ENCODE measurements at regions not wholly inside any gene's neighbourhood (a gene's known extent, or its start where the extent isn't known, plus 50 kb on each side); places are given as distances from the start of the nearest gene placed in this dataset.

DNA sequence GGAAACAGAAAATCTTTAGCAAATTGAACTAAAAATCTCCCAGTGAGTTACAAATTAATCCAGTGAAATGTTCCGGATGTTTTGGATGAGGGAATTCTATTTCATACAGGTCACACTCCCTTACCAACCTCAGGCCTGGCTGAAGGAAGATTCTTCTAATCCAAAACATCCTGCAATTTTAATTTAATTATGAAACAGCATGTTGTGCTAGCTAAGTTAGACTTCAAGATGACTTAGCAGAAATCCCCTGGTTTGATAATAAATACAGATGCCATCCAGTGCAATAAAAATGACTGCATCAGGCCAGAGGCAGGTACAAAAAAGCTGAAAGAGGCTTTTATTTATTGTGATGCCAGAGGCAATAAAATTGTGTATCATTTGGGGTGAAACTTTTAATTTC lies 96.7 kb upstream of the CLDN10 start:
- DNase-seq: no peak

DNA sequence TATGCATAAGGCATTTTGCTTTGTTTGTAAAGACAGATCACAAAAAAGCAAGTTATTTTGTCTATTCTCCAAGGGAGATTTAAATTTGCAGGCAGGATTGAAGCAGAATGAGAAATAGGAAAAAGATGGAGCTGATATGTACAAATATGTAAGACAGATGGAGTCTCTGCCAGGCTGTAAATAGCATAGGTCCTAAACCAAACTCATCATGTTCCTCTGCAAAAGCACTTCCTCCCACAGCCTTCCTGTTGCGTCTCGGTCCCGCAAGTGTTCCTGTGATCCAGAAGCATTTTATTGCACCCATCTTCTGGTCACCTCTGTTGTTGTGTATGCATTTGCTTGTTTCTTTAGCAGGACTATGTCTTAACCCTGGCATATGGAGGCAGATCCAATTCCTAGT lies 95.7 kb upstream of the CLDN10 start:
- DNase-seq: no peak

DNA sequence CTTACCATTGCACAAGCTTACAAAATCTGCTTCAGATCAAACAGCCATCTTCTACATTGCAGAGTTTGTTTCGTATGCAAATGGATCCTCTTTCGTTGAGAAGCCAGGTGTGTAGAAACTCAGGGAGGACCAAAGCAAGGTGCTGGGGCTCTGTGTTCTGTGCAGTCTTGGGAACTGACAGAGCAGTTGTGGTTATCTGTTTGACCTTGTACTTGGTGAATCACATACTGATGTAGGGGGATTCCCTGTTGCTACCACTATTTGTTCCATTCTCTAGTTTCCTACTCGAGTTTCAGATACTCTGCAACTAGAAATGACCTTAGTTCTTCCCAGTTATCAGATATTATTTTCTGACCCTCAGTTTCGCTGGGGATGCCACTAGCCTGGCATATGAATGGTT lies 95.2 kb upstream of the CLDN10 start:
- no peak for DNase-seq

DNA sequence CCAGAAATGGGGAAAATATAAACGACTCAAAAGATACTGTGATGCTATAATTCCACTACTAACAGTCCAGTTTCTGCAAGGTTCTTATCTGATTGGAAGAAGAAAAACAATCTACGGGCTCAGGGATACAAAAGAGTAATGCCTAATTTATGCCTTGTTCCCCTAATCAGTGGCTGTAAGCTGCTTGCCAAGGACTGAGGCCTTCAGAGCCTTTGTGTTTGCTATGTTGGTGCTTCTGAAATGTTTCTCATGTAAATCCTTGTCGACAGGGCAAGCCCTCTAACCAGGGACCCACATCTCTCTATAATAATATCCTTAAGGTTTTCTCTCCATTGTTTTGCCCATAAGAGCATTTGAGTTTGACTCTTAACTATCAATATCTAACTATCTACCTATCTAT lies 89.7 kb upstream of the CLDN10 start:
- no peak for DNase-seq

DNA sequence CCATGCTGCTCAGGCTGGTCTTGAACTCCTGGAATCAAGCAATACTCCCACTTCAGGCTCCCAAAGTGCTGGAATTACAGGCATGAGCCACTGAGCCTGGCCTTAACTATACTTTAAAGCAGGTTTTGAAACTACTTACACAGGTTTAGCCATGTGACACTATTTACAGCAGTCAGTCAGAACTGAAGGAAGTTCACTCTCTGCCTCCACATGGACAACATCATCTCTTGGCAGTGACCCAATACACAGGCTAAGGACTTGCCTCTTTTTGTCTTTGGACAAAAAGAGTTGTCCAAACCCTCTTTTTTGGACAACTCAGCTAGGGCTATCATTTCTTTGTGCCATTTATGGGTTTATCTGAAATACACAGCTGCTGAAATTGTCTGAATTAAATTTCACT lies 89.0 kb upstream of the CLDN10 start:
- DNase-seq: no peak

DNA sequence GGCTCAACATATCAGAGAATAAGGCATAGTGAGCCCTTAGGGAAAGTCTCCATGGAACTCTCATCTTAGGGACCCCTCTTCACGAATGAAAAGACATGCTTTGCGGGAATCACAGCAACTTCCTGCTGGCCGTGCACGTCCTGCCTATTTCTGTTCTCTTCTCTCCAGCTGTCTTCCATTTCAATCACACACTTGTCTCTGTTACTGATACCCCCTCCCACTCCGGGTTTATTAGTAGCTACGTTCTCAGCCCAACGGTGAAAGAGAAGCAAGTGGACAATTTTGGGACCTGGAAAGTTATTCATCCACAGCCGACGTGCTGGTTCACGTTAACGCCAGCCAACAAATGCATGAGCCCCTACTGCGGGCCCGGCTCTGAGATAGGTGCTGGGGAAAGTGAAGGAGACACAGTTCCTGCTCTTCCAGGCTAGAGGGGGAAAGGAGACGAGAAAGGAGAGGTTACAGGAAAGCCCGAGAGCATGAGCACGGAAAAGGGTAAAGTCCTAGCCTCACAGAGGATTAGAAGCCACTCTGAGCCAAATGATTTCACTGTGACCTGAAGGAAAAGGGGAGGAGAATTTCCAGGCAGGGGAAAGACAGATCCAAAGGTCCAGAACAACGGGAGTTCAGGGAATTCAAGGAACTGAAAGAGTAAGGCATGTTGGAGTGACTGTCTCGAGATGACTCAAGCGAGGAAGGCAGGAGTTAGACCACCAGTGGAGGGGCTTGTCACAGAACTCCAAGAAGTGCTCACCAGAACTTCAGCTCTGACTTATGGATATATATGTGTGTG lies 81.8 kb upstream of the CLDN10 start:
- DNase-seq: no peak

DNA sequence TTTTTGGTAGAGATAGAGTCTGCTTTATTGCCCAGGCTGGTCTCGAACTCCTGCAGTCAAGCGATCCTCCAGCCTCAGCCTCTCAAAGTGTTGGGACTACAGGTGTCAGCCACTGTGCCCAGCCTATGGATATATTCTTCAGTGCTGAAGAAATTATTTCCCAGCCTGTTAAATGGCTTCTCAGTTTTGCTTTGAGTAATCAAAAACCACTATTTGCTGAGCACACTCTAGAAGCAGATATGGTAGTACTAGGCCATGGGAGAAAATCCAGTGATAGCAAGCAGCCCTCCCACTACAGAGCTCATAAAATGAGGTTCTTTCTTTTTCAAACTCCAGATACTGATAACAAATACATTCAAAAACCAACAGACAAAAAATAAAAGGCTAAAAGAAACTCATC lies 80.6 kb upstream of the CLDN10 start:
- DNase-seq: no peak

DNA sequence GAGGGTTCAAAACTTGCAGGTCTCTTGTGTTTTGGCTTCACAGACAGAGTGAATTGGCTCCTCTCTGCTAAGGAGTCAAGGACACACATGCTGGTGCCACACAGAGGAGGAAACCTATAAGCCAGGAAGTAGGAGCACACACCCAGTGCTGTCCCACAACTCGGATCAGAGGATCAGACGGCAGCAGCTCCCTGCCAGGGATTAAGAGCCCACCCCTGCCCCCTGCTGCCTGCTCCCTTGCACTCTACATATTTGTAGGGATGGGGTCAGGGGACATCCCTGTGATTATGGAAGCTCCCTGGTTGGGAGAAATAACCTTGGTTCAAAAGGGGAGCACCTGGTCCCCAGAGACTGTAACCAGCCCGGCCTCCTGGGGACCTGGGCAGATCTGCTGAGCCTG lies 77.5 kb upstream of the CLDN10 start:
- DNase-seq: no peak

DNA sequence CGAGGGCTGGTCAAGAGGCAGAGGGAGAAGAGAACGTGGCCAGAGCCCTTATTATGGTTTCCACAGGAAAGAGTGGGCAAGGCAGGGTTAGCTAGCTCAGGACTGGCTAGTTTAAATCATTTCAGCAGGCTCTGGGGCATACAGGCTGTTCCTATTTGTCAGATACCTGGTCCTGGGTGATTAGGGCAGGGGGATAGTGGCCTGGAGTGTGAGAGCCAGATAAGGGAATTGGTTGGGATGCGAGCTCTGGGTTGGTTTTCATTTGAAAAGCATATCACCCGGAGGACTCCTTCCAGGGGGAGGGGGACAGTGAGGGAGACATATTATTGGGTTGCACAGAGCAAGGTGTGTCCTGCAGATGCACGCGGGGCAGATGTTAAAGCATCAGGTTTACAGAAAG lies 75.3 kb upstream of the CLDN10 start:
- DNase-seq: no peak

DNA sequence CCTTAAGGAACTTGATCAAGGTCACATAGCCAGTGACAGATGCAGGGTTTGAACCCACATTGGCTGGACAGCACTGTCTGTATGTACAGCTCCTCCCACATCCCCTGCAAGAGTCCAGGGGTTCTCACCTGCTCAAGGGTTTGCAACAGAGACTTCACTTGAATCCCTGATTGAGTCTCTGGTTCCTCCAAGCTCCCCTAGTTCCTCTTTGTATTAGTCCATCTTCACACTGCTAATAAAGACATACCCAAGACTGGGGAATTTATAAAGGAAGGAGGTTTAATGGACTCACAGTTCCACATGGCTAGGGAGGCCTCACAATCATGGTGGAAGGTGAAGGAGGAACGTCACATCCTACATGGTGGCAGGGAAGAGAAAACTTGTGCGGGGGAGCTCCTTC lies 72.8 kb upstream of the CLDN10 start:
- no peak for DNase-seq

DNA sequence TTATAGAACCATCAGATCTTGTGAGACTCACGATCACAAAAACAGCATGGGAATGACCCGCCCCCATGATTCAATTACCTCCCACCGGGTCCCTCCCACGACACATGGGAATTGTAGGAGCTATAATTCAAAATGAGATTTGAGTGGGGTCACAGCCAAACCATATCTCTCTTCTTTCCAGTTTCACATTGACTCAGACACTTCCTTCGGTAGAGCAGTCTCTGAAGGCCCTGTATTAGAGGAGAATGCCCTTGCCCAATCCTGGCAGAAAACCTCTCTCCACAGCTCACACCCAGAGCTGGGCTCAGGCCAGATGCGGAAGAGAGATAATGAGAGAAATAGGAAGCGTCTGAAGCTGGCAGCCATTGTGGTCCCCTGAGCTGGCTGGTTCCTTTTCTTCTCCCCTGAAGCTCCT lies 72.4 kb upstream of the CLDN10 start:
- DNase-seq: no peak

DNA sequence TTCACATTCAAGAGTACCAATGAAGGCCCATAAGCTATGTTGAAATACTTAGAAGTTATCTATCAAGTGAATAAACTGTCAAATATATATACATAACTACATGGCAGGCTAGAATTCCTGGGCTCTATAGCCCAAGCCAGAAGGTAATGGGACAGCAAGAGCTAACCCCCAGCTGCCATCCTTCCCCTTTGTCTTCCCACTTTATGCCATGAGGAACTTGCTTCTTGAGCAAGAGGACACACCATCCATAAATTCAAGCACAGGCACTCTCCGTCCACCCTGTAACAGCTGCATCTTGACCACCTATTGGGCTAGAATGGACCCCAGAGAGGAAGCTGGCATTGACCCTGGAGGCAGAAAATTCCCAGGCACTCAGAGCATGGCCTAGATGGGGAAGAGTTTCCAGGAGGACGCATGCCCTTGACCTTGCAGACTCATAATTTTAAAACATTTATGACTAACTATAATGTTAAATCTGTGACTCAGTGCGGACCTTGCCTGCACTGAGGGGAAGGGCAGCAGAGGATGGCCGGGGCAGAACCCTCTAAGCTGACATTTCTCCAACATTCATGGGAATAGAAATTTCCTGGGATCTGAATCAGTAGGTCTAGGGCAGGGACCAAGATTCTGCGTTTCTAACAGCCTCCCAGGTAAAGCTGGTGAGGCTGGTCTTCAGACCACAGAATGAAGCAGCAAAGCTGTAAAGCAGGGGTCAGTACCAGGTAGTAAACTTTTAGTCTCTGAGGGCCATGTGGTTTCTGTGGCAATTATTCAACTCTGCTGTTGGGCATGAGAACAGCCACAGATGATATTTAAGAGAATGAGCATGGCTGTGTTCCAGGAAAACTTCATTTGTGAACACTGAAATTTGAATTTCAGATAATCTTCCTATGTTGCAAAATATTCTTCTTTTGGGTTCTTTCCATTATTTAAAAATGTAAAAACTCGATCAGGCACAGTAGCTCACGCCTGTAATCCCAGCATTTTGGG lies 71.4 kb upstream of the CLDN10 start:
- no peak for DNase-seq

DNA sequence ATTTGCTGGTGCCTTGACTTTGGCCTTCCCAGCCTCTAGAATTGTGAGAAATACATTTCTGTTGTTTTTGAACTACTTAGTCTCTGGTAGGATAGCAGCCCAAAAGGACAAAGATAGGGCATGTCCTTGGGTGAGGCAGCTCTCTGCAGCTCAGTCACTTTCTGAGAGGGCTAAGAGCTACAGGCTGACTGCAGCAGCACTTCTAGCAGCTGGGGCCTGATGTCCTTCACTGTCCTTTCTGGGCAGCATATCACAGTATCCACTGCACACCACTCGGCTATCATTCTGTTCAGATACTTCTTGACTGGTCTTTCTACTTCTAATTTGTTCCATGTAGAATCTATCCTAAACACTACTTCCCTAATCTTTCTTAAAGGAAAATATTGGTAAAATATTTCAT lies 68.5 kb upstream of the CLDN10 start:
- DNase-seq: no peak

DNA sequence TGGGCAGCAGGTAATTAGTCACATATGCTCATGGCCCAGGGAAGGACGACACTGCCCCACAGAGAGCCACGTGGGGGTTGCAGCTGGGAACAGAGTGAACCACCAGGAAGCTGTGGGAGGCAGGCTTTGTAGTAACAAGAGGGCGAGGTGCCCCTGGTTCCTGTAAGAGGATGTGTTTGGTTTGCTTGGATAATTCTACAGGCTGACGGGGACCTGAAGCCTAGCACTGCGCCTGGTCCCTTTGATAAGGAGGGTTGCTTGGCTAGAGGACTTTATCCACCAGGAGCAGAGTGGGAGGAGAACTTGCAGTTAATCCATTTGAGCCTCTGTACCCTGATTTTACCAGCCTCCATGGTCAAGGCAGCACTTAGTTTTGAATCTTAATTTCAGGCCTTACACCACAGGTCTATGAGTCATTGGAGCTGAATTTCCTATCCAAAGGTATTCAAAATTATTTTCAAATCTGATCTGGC lies 67.4 kb upstream of the CLDN10 start:
- no peak for DNase-seq

DNA sequence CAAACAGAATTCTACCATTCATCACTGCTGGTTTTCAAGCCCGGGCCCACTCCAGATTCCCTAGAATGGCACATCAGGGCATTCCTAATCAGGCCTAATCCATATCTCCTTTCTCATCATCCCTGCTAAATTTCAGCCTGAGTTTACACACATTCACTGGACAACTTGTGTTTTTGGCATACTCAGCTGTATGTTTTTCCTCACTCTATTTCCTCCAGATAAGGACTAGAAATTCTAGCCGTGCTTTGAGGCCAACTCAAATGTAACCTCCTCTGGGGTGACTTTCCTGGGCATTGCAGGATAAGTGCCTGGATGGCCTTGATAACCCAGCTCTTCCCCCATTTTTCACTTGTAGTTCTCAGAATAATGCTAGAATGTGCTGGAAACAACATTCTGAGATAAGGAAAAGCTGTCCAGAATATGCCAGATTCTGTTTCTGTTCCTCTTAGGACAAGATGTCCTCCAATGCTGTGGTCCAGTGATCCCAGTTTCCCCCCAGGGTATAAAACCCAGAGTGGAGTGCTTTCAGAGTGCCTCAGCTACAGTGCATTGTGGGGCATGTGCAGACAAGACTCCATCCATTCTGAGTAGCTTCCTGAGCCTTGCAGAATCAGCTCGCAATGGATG lies 66.9 kb upstream of the CLDN10 start:
- no peak for DNase-seq

DNA sequence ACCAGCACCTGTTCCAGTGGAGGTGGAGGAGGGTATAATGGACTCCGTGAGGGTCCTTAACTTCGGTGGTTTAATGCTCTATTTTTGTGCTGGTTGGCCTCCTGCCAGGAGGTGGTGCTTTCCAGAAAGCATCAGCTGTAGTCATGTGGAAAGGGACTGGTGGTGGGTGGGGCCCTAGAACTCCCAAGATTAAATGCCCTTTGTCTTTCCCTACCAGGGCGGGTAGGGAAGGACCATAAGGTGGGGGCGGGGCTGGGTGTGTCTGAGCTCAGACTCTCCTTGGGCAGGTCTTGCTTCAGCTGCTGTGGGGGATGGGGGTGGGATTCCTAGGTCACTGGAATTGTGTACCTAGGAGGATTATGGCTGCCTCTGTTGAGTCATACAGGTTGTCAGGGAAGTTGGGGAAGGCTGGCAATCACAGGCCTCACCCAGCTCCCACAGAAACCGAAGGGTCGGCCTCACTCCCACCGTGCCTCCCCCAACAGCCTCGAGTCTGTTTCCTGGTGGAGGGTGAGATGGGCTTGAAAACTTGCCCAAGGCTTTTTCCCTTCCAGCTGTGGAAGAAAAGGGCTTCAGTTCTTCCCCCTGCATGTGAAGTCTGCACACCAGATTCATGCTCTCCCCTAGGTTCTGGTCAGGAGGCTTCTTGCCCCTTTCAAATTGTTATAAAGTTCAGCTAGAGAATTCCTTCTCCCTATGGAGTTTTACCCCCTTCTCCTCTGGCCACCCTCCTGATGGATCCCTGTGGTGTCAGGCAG lies 60.3 kb upstream of the CLDN10 start:
- no peak for DNase-seq

DNA sequence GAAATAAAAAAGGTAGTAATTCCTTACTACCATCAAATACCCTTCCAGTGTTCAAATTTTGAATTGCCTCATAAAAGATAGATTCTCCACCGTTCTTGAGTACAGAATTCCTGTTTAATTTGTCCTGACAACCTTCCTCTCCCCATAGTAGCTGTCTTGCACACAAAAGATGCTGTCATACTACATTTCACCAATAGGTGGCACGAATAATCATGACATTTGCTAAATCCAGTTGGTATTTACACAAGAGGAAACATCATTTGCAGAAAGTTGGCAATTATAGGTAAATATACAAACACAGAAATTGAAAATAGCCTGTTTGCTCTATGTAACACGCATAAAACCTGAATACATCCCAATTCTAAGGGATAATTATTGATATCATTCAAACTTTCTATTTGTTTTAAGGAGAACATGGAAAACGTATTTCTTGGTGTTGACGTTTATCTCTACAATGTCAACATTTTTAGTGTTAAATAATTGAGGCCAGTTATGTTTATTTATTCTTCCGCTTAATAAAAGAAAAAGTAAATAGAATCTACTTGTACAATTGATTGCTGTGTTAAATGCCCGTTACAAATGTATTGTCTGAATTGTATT lies 58.3 kb upstream of the CLDN10 start:
- no peak for DNase-seq

DNA sequence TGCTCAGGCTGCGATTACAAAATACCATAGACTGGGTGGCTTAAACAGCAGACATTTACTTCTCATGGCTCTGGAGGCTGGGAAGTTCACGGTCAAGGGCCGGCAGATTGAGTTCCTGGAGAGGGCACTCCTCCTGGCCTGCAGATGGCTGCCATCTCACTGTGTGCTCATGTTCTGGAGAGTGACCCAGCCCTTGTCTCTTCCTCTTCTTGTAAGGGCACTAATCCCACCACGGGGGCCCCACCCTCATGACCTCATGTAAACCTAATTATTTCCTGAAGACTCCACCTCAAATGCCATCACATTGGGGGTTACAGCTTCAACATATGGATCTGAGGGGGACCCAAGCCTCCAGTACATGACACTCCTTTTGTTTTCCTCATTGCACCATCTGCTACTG lies 56.0 kb upstream of the CLDN10 start:
- DNase-seq: no peak

DNA sequence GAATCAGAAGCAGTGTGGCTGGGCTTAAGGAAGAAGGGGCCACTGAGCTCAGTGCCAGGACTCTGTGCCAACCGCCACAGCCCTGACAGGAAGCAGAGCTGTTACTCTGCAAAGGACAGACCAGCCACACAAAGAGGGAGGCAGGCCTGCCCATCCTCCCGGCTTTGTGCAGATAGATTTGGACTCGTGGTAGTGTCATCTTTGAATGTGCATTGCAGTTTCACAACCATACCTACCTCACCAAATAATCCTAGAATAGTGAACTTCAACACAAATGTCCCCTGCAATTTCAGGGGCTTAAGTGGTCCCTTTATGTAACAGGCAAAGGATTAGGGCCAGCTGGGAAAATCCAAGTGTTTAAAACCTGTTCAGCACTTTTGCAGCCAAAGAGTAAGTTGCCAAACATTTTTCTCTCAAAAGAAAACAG lies 55.1 kb upstream of the CLDN10 start:
- no peak for DNase-seq

DNA sequence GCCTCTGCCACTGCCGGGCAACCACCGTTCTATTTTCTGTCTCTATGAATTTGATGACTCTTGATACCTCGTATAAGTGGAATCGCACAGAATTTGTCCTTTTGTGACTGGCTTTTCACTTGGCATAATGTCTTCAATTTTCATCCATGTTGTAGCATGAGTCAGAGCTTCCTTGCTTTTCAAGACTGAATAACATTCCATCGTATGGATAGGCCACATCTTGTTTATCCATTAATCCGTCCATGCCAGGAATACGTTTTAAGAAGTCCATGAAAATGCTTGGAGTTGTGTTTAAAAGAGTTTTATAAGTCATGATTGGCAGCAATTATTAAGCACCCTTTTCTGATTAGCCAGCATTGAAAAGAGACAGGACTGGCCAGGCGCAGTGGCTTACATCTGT lies 53.6 kb upstream of the CLDN10 start:
- no peak for DNase-seq

DNA sequence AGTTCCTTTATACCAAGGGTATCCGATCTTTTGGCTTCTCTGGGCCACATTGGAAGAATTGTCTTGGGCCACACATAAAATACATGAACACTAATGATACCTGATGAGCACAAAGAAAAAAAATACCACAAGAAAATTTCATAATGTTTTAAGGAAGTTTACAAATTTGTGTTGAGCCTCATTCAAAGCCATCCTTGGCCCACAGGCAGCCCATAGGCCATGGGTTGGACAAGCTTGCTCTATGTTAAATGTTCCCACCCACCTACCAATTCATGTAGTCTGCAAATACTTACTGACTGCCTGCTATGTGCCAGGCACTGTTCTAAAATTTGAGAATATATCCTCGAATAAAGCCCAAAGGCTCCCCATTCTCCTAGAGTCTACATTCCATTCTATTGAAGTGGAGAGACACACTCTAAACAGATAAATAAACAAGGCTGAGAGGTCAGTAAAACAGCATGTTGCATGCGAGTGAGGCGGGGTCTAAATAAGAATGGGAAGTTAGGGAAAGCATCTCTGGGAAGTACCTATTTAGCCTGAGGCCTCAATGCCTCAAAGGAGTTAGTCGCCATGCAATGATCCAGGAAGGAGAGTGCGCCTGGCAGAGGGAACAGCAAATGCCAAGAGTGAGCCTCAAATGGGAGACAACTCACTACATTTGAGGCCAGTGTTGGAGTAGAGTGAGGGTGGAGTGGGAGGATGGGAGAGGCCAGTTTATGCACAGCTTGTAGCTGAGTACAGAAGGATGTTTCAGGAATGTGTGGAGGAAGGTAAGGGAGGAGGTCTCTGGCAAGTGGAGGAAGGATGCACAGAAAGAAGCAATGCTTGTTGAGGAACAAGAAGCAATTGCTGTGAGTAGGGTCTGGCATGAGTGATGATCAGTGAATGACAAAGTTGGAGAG lies 52.5 kb upstream of the CLDN10 start:
- no peak for DNase-seq
